DMS53 treated with DMSO at 0.1 percent for 48 hours (cell line): ENCODE measurements at regions not wholly inside any gene's neighbourhood (a gene's known extent, or its start where the extent isn't known, plus 50 kb on each side); places are given as distances from the start of the nearest gene placed in this dataset.
"Not testable (repeated sequence)": the region's sequence is repeated elsewhere in the genome, so short reads cannot be mapped to it uniquely, and the experiment has no call there.

Experiments
- DNase-seq: peaks from one replicate; lab custom pipeline; 2025; ENCODE audit not compliant: unreplicated experiment; lab: John Stamatoyannopoulos, UW

DNA sequence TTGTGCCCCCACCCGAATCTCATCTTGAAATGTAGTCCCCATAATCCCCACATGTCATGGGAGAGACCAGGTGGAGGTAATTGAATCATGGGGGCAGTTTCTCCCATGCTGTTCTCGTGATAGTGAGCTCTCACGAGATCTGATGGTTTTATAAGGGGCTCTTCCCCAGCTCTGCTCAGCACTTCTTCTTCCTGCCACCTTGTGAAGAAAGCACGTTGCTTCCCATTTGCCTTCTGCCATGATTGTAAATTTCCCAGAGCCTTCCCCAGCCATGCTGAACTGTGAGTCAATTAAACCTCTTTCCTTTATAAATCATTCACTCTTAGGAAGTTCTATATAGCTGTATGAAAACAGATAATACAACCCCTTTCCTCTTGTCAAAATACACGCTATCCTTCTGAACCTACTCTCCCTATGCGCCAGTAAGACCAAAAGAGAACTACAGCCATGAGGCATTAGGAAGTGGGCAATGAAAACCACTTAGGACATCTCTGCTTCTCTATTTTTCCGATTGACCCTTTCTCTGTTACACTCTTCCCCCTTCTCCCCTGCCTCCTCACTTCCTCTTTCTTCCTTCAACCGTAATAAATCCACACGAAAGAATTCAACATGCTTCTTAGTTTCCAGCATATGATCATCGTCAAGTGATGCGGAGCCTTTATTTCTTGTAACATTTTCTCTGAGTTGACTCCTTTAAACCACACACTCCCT is 101.2 kb upstream of the WDR11 start:
- DNase-seq = no peak

DNA sequence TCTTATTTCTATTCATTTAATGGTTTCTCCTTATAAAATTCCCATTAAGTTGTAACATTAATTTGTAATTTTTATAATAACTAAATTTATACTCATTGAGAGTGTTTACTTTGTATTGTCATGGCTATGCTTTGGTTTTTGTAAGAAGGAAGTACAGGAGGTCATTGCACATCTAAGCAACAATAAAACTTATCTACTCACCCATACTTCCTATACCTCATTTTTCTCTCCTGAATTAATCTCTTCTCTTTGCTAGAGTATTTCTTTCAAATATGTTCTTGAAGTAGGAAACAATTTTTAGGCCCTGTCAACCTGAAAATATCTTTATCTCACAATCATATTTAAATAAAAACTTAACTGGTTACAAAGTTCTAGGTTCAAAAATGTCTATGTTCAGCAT is 95.4 kb upstream of the WDR11 start:
- no peak for DNase-seq

DNA sequence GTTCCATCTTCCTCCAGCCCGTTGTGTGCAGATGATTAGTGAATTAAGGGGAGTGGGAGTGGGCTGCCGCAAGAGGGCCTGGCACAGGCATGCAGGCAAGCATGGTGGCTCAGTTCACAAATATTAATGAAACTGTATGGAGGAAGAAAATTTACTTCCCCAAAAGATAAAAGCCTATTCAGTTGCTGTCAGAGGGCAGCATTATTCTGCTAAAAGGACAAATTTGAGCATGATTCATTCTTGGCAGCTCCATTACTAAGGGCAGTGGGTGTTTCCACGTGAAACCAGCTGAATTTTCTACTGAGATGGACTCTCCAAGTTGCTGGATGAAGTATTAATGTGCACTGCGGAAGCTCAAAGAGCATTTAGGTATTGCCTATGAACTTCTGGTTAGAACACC is 90.9 kb upstream of the WDR11 start:
- DNase-seq = no peak

DNA sequence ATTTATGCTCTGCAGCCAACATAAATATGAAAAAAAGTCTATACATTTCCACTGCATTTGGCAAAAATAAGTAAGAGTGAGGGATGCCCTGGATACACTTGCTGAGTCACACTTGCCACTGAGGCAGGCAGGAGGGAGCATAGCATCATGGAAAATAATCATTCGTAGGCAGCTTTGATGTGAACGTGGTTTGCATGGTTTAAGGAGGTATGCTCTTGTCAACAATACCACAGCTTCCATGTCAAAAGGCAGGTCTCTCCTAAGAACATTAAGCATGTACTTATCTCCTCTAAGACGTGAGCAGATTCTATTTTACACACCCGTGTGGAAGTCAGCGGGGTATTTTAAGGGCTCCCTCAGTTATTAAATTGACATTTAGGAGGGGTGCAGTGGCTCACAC is 89.2 kb upstream of the WDR11 start:
- DNase-seq = no peak

DNA sequence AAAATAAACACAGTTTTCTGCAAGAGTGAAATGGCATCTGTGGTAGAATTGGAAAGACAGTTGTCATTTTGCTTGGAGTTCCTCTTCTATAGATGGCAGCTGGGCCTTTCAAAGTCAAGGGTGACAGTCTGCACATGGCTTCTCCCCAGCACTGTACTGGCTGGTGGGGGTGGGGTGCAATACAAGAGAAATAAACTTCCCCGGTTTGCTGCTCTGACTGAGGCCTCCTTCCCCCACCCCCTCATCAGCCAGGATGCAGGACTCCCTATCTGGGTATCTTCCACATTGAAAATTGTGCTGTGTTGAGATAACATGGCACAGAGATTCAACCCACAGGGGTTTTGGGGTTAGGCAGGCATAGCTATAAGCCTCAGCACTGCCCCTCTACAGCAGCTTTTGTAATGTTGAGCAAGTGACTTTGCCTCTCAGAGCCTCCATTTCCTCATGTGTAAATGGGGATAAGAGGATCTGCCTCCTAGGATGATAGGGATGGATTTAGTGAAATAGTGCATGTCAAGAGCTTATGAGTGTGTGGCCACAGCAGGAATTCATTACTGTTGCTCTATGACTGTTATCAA is 85.8 kb upstream of the WDR11 start:
- no peak for DNase-seq

DNA sequence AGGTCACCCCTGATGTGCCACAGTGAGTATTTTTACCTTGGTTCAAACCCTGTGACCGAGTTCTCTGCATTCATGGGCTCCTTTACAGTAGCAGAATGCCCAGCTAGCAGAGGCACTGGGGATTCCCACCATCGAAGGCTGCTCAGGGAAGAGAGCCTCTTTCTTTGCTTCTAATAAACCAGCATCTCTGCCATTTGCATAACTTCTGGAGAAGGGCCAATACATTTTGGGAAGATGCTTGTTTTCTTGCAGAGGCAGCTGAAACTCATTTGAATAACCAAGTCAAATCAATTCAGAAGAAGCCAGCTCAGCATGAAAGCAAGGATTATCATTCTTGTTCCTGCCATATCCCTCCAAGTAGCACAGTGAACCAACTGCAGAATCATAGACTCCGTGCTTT is 82.9 kb upstream of the WDR11 start:
- DNase-seq = no peak

DNA sequence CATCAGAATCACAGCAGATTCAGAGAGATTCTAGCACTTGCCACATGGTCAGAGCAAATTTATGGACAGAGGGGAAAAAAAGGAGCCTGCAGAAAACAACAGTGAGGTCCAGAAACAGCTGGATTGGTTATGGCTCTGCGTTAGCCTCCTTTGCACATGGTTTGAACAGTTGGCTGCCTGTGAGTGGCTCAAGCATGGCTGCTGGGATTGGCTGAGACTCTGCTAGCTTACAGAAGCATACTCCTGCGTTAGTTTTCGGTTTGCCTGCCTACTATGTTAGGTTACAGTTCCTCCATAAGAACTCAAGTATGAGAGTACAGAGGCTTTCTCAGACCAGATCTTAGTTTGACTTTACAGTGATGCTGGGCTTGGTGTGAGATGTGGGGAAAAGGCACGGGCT is 80.7 kb upstream of the WDR11 start:
- DNase-seq = no peak

DNA sequence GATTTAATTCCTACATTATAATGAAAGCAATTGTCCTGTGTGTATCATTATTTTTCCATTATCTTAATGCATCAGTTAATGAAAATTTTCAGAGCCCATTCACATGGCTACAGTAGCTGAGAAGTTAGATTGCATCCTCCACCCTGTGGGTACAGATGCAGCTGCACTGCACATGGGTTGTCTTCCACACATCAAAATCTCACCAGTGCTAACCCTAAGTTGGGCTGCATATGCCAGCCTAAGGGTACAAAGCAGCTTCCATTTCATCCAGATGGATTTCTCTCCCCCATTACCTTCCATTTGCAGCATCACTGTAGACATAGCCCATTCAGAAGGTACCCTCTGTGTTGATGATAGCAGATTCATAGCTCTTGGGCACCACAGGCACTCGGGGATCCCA is 74.7 kb upstream of the WDR11 start:
- DNase-seq = no peak

DNA sequence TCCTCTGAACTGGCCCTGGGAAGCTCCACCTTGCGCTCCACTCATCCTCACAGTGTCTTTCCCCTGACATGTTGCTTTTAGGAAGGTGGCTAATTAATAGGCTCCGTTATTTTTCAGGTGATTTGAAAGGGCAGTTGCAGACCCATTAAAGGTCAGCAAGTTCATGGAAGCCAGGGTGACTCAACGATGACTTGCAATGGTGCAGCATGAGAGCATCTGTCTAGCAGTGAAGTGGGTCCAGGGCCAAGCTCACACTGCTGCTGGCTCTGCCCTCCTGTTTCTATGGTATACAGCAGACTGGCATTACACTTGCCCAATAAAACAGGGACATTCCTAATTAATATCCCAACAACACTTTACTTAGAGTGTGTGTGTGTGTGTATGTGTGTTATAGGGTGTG is 68.8 kb upstream of the WDR11 start:
- DNase-seq = no peak

DNA sequence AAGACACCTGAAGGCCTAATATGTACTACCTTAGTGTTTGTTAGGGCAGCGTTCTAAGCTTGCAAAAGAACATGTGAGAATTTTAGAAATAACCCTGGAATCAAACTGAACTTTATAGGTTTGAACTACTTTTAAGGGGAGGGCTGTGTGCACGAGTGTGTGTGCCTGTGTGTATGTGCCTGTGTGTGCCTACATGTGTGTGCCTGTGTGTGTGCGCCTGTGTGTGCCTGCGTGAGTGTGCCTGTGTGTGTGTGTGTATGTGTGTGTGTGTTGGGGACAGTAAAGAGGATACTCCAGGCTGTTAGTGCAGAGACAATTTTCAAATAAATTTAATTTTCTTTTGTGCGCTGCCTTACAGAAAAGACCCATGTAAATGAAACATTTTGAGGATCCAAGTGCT is 68.1 kb upstream of the WDR11 start:
- DNase-seq = no peak

DNA sequence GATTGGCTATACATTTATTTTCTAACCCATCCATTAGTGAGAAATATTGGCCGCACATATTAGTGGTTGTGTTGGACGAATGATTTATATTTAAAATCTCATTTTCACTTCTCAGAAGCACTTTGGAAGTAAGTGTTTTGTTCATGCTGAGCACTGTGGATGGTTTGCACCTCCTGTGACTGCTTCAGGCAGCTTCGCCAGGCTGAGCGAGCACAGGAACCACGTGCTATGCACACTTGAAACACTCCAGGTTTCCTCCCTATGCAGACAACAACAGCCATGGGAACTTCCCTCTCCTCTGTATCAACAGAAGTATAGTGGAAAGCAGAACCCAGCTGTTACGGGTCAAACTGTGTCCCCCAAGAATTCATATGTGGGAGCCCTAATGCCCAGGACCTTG is 67.3 kb upstream of the WDR11 start:
- no peak for DNase-seq

DNA sequence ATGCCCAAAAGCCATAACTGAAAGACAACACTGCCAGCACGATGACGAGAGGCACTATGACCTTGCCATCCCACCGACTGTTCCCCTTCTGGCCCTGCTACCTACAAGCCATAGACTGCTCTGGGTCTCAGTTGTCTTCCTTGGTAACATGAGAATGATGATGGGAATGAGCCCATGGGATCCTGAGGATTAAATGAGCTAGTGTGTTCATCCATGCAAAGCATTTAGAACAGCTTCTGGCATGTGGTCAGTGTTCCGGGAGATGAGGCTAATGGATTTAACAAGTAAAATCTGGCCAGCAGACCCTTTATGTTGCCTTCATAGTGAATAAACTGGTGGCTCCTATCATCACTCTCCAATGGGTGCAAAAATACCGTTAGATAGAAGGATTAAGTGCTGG is 62.4 kb upstream of the WDR11 start:
- no peak for DNase-seq

DNA sequence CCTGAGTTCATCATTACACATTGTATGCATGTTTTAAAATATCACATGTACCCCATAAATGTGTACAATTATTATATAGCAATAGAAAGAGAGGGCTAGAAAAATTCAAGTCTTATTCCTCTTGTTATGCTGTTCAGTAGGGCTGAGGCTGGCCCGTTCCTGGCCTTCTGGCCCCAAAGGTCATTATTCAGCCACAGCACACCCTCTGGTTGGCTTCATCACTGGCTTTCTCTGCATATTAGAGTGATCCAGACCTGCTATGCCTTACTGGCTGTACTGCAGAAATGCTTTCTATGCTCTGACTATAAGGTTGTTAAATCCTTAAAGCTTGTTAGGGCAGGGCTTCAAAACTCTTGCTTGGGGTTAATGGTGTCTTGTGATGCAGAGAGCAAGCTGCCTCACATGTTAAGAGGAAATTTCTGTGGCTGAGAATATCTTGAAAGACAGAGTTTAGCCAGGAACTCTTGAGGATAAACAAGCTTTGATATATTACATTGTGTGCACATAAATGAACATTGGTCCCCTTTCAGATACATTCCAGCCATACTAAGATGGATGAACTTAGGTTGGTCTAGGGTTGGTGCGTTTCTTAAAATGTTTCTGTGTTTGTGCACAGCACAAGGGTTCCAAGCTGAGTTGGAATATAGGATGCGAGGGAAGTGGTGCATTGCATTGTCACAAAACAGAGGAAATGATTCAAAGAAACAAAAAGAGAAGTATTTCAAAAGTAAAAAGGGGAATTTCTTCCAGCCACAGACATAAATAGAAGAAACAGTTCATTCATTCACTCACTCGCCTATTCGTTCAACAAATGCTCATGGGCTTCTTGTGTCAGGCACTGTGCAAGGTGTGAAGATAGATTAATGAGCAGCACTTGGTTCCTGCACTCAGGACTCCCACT is 61.6 kb upstream of the WDR11 start:
- no peak for DNase-seq

DNA sequence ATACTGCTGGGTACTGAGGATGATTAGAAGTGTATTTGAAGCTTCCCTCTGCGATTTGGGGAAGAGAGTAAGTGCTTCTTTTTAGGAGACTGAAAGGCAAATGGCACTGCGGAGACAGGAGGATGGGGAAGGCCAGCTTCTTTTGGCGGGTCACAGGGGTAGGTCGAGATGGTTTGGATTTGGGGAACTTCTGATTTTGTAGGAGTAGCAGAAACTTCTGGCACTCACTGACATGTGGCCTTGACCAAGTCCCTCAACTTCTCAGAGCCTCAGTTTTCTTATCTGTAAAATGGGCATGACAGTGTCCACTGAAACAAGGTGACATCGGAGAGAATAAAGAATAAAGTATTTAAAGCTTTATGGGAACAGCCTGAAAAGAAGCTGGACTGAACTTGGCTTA is 59.8 kb upstream of the WDR11 start:
- DNase-seq = no peak

DNA sequence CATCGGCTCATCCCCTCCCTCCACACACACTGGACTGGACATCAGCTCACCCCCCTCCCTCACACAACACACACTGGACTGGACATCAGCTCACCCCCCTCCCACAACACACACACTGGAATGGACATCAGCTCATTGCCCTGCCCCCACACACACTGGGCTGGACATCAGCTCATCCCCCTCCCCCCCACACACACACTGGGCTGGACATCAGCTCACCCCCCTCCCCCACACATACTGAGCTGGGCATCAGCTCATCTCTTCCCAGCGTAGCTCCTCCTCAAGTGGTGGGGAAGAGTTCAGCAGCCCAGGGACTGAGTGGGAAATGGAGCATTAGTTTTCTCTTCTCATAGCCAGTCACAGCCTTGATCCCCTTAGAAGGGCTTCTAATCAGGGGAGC is 58.1 kb upstream of the WDR11 start:
- DNase-seq = no peak

DNA sequence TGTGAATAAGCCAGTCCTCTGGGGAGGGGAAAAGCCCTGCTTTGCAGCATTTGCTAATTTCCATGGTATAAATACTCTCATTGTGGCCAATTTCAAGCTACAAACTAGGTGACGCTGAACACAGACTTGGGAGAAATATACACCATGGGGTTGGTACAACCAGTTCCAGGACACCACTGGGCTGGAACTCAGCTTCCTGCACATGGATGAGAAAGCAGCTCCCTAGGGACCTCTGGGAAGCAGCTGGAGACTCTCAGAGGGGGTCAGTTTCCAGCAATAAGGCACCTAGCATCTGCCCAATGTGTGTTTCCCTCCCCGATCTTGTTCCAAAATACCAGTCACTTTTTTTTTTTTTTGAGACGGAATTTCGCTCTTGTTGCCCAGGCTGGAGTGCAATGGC is 56.8 kb upstream of the WDR11 start:
- no peak for DNase-seq

DNA sequence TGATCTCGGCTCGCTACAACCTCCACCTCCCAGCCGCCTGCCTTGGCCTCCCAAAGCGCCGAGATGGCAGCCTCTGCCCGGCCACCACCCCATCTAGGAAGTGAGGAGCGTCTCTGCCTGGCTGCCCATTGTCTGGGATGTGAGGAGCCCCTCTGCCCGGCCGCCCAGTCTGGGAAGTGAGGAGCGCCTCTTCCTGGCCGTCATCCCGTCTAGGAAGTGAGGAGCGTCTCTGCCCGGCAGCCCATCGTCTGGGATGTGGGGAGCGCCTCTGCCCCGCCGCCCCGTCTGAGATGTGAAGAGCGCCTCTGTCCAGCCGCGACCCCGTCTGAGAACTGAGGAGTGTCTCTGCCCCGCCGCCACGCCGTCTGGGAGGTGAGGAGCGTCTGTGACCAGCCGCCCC is 52.9 kb upstream of the WDR11 start:
- not testable (repeated sequence) for DNase-seq

DNA sequence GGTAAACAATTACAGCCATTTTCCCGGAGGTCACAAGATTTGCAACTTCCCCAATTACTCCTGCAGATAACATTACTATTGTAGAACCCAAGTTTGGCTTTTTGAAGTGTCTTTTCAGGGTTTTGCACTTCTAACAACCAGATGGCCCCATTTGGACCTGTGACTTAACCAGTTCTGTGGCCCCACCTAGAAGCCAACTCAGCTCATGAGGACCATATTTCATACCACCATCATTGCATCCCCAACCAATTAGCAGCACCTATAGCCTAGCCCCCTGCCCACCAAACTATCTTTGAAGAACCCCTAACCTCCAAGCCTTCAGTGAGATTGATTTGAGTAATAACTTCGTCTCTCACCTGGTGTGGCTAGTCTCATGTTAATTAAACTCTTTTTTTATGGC is 51.3 kb upstream of the WDR11 start:
- DNase-seq = no peak

DNA sequence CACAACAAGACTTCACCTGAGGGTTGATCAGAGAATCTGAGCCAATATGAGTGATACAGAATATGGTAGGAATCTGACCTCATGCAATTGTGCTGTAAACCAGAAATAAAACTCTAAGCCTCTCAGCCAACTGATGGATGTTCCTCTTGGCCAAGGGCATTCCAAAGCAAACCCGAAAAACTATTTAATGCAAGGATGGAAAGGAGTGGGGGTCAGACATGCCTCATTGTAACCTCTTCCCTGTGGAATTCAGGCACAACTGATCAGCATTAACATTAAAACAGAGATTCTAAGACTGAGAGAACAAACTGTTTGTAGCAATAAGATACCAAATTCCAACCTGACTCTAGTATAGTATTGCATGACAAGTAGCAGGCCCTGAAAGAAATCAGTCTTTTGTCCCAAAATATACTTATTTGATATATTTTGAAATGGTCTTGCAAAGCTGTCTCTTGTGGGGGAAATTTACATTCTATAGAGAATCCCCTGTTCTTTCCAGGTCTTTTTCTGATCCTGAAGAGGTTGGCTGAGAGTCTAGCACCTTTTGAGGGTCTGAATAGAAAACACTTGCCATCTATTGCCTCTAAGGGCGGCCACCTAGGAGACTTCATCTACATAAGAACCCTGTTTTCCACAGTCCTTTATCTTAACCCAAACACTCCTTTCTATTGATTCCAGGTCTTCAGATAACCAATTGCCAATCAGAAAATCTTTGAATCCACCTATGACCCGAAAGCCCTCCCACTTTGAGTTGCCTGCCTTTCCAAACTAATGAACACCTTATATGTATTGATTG is 50.4 kb upstream of the WDR11 start:
- DNase-seq = no peak
